ENCODE measurements at regions not wholly inside any gene's neighbourhood (a gene's known extent, or its start where the extent isn't known, plus 50 kb on each side); places are given as distances from the start of the nearest gene placed in this dataset.

GRCh38 chr7:130872756-130873448 is 138.9 kb upstream of the KLF14 start:
- peaks cover 0 to 46% (median 22%) of the 10 kb centered on the region in 4 donors for H3K4me1 ChIP-seq
- 71 to 79% methylated on average over 8 of the region's 8 CpGs for WGBS, 2 donors
- H3K4me3 ChIP-seq = no peak overlapping the region
- H3K9me3 ChIP-seq = no peaks in the 10 kb centered on the region
- peaks cover 0 to 78% (median 9%) of the 10 kb centered on the region in 3 donors for H3K36me3 ChIP-seq
- no peaks in the 10 kb centered on the region for H3K27me3 ChIP-seq
- H3K27ac ChIP-seq = peak overlapping the region in 1 of 4 donors; percentile 94
- TF ChIP-seq POLR2A (IDR thresholded peaks at IDR 0.05) (no peak), CTCF (IDR thresholded peaks at IDR 0.05) (no peak), EP300 (IDR thresholded peaks at IDR 0.05) (no peak)
- no peak for DNase-seq (ENCODE audit: low spot score in 2 of 2)

GRCh38 chr7:130874071-130874915 is 140.3 kb upstream of the KLF14 start:
- no peak overlapping the region for H3K4me3 ChIP-seq
- 83 to 85% methylated on average over 6 of the region's 6 CpGs for WGBS, 2 donors
- H3K9me3 ChIP-seq = no peaks in the 10 kb centered on the region
- peak overlapping the region in 3 of 4 donors; percentile 15 to 94 (median 66) for H3K27ac ChIP-seq
- no peak for DNase-seq (ENCODE audit: low spot score in 2 of 2)
- H3K36me3 ChIP-seq = peaks cover 0 to 73% (median 5%) of the 10 kb centered on the region in 3 donors
- TF ChIP-seq CTCF (IDR thresholded peaks at IDR 0.05) (no peak), EP300 (IDR thresholded peaks at IDR 0.05) (no peak), POLR2A (IDR thresholded peaks at IDR 0.05) (no peak)
- H3K27me3 ChIP-seq = no peaks in the 10 kb centered on the region
- H3K4me1 ChIP-seq = peaks cover 0 to 57% (median 31%) of the 10 kb centered on the region in 4 donors

GRCh38 chr7:130875265-130875741 is 141.3 kb upstream of the KLF14 start:
- Histone ChIP-seq H3K36me3 (peaks cover 0 to 65% (median 0%) of the 10 kb centered on the region in 3 donors), H3K4me3 (no peak overlapping the region), H3K27ac (peak overlapping the region; percentile 40 to 94 (median 78)), H3K27me3 (no peaks in the 10 kb centered on the region), H3K9me3 (no peaks in the 10 kb centered on the region), H3K4me1 (peaks cover 0 to 67% (median 40%) of the 10 kb centered on the region in 4 donors)
- DNase-seq (ENCODE audit: low spot score in 2 of 2) = no peak
- TF ChIP-seq CTCF (IDR thresholded peaks at IDR 0.05) (peak; percentile 54 to 84 (median 70)), EP300 (IDR thresholded peaks at IDR 0.05) (no peak), POLR2A (IDR thresholded peaks at IDR 0.05) (no peak)
- WGBS, 2 donors = 35 to 44% methylated on average over 6 of the region's 6 CpGs

GRCh38 chr7:130875901-130876300 is 141.9 kb upstream of the KLF14 start:
- TF ChIP-seq EP300 (IDR thresholded peaks at IDR 0.05) (no peak), POLR2A (IDR thresholded peaks at IDR 0.05) (no peak), CTCF (IDR thresholded peaks at IDR 0.05) (no peak)
- H3K27ac ChIP-seq = peak overlapping the region; percentile 40 to 94 (median 78)
- peaks cover 0 to 73% (median 44%) of the 10 kb centered on the region in 4 donors for H3K4me1 ChIP-seq
- DNase-seq (ENCODE audit: low spot score in 2 of 2) = no peak
- H3K9me3 ChIP-seq = no peaks in the 10 kb centered on the region
- peaks cover 0 to 59% (median 0%) of the 10 kb centered on the region in 3 donors for H3K36me3 ChIP-seq
- WGBS, 2 donors = 67 to 84% methylated on average over 5 of the region's 5 CpGs
- H3K27me3 ChIP-seq = no peaks in the 10 kb centered on the region
- H3K4me3 ChIP-seq = no peak overlapping the region

Measured in tibial nerve (tissue), 4 donors.